ENCODE measurements at regions not wholly inside any gene's neighbourhood (a gene's known extent, or its start where the extent isn't known, plus 50 kb on each side); places are given as distances from the start of the nearest gene placed in this dataset.

DNA sequence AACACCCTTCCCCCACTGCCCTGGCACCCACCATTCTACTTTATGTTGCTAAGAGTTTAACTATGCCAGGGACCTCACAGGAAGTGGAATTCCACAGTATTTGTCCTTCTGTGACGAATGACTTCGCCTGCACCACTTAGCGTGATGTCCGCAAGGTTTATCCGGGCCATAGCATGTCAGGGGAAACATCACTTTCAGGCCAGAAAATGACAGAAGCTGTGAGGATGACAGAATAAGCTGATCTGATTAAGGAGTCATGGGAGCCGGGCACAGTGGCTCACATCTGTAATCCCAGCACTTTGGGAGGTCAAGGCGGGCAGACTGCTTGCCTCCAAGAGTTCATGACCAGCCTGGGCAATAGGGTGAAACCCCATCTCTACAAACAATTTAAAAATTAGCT is 248.8 kb downstream of the EIPR1 start:
- TF ChIP-seq, protein P1, sequence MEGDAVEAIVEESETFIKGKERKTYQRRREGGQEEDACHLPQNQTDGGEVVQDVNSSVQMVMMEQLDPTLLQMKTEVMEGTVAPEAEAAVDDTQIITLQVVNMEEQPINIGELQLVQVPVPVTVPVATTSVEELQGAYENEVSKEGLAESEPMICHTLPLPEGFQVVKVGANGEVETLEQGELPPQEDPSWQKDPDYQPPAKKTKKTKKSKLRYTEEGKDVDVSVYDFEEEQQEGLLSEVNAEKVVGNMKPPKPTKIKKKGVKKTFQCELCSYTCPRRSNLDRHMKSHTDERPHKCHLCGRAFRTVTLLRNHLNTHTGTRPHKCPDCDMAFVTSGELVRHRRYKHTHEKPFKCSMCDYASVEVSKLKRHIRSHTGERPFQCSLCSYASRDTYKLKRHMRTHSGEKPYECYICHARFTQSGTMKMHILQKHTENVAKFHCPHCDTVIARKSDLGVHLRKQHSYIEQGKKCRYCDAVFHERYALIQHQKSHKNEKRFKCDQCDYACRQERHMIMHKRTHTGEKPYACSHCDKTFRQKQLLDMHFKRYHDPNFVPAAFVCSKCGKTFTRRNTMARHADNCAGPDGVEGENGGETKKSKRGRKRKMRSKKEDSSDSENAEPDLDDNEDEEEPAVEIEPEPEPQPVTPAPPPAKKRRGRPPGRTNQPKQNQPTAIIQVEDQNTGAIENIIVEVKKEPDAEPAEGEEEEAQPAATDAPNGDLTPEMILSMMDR (IDR thresholded peaks at IDR 0.05; ENCODE audit: low read depth, low read length, poor library complexity, severe bottlenecking), result no peak
- TF ChIP-seq EZH2phosphoT487 (IDR thresholded peaks at IDR 0.05; ENCODE audit: borderline replicate concordance, low read length), result no peak

Data from DOHH2 (cell line).